Ramos (cell line): ENCODE measurements at regions not wholly inside any gene's neighbourhood (a gene's known extent, or its start where the extent isn't known, plus 50 kb on each side); places are given as distances from the start of the nearest gene placed in this dataset.
"Not testable (repeated sequence)": the region's sequence is repeated elsewhere in the genome, so short reads cannot be mapped to it uniquely, and the experiment has no call there.

Experiments
- in situ Hi-C: fragments of 300-500 bp; cut with MboI; formaldehyde crosslinking; loops from one replicate; pipeline ENCODE4 v1.14.3; 2022; ENCODE audit warnings: low sequenced_read_pairs; ENCODE audit not compliant: unreplicated experiment

DNA sequence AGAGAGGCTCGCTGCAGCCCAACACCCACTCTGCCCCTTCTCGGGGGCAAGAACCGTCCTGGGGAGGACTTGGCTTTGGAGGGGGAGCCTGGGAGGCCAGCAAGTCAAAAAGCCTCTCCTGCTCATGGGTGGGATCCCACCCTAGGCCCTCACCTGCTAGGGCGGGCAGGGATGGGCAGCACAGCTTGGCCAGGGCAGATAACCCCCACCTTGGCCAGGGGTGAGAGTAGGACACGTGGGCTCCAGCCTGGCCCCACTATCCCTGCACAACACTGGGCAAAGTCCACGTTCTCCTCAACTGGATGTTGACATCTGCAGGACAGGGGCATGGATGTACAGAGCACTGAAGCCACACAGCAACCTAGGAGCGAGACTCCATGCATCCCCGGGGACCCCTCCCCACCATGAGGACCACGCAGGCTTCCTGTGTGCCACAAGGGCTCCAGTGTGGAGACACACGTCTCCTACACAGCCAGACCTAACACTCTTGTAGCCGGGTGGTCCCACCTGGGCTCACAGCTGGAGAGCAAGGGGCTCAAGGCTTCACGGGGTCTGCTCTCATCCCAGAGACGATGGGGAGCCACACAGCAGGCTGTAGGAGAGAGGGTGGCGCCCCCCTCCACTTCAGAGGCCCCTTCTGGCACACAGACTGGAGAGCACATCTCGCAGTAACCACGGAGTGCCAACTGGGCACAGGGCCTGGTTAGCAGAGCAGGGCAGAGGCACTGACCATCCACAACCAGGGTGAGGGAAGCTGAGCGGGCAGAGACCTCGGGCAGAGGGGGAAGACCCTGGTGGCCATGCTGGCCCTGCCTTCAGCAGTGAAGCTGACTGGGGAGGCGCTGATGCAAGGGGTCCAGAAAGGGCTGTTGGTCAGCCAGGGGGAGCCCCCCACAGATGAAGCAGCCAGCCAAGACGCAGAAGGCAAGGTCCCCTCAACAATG, 171.1 kb downstream of the CRYBB2 start:
- in situ Hi-C loops: no loop called here

- in situ Hi-C loops: no loop called here
These were observed 171.9 kb upstream of the GRK3 start for GRCh38 chr22:25392584-25392983.

- in situ Hi-C loops: no loop called here
These were observed 171.2 kb upstream of the GRK3 start for GRCh38 chr22:25393121-25393805.

DNA sequence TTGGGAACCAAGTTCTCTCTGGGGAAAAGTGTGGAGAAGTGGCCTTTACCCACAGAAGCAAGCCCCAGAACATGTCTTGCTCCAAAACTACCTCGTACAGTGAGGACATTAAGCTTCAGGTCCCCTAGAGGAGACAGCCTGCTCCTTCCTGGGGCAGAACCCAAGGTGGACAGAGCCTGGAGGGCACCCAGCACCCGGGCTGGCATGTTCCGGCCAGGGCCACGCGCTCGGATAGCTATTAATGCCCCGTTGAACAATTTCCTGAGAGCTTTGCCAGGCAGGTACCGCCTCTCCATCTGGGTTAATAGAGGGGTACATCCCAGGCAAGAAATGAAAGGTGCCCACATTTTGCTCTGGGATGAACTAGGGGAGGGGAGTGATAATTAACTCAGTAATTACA, 169.0 kb upstream of the GRK3 start:
- in situ Hi-C loops: no loop called here

GRCh38 chr22:25395915-25396314, 168.6 kb upstream of the GRK3 start:
- in situ Hi-C loops: no loop called here

DNA sequence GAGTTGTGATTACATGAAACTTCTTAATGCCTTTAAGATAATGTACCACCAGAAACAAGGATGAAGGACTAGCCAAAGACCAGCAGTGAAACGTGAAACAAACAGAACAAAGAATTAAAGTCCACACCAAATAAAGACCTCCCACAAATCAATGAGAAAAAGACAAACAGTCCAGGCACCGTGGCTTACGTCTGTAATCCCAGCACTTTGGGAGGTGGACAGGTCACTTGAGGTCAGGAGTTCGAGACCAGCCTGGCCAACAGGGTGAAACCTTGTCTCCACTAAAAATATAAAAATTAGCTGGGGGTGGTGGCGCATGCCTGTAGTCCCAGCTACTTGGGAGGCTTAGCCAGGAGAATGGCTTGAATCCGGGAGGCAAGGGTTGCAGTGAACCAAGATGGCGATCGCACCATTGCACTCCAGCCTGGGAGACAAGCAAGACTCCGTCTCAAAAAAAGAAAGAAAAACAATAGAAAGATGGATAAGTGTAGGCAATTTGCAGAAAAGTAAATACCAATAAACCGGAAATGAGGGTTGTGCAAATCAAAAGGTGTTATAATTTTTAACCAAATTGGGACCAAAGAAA, 167.8 kb upstream of the GRK3 start:
- in situ Hi-C loops: no loop called here

- in situ Hi-C loops: no loop called here
These were observed 166.9 kb upstream of the GRK3 start for GRCh38 chr22:25397616-25398015.

- in situ Hi-C loops: not testable (repeated sequence)
These were observed 165.8 kb upstream of the GRK3 start for GRCh38 chr22:25398591-25399062.

- in situ Hi-C loops: no loop called here
These were observed 164.8 kb upstream of the GRK3 start for GRCh38 chr22:25399649-25400151.

- in situ Hi-C loops: no loop called here
These were observed 162.3 kb upstream of the GRK3 start for GRCh38 chr22:25402160-25402500.

DNA sequence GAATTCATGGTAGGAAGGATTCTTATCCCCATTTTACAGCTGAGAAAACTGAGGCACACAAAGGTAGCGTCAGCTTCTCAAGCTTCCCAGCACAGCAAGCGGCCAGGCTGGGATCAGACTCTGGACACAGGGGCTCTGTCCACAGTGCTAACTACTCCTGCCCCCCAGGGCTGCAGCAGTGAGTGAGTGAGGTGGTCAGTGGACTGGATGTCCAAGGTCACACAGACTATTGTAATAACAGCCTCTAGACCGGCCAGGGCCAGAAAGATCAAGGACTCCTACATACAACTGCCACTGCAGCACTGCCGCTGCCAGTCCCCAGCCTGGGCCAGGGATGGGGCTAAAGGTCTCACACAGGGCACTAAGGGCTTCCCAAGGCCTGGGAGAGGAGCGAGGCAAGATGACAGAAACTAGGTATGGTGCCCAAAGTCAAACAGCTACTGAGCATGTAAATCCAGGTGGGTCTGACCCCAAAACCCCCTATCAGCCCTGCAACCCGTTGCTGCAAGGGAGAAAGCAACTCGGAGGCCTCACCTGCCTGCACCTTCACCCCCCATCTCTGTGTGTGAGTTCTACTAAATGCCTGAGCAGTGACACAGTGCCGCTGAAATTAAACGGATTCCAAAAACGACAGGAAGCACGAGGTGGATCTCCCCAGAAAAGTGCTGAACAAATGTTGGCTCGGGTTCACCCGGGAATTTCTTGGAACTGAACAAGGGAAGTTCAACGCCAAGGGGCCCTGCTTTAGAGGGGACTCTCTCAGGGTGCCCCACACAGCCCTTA, 161.8 kb upstream of the GRK3 start:
- in situ Hi-C loops: no loop called here

DNA sequence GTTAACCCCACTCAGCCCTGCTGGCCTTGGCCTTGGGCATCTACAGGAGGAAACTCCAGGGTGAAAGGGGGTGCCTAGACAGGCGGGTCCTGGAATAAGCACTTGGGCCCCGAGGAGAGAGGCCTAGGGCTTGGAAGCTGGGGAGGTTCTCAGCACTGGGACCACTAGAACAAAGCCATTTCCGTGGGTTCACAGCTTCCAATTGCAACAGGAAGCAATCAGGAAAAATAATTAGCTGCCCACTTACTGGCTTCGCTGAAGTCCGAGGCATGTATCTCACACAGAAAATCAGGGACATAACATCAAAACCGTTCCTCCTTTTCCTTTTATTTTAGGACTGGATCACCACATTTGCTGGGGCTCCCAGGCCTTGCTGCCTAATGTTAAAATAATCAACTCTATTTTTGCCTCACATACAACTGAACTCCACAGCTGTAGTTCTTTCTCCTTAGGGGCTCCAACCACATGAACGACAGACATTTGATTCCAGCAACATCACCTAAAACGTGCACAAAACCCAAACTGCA, 161.1 kb upstream of the GRK3 start:
- in situ Hi-C loops: no loop called here

- in situ Hi-C loops: no loop called here
These were observed 160.5 kb upstream of the GRK3 start for GRCh38 chr22:25403811-25404471.

DNA sequence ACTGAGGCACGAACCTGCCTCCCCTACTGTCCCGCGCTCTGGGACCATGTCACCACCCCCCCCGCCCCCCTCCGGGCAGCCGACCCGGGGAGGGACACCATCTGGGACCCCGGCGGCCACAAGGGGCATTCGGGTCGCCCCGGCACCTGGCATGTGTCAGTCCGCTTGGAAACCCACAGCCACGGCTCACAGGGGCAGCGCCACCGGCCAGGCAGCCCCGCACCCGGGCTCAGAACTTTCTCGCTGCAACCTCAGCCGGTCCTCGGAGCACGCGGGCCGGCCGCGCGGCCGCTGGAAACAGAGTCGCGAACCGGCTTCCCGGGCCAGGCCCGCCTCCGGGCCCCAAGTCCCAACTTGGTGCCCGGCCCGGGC, 159.9 kb upstream of the GRK3 start:
- in situ Hi-C loops: no loop called here

GRCh38 chr22:25404928-25405816, 159.3 kb upstream of the GRK3 start:
- in situ Hi-C loops: no loop called here

GRCh38 chr22:25405841-25406509, 158.5 kb upstream of the GRK3 start:
- in situ Hi-C loops: no loop called here

GRCh38 chr22:25406510-25407210, 157.8 kb upstream of the GRK3 start:
- in situ Hi-C loops: no loop called here
